Endothelial cell of umbilical vein (primary cell): ENCODE measurements at regions not wholly inside any gene's neighbourhood (a gene's known extent, or its start where the extent isn't known, plus 50 kb on each side); places are given as distances from the start of the nearest gene placed in this dataset.

Experiments
- CTCF ChIP-seq, 2 donors: IDR thresholded peaks; 1 replicate in 1 of 2; 2 replicates in 1 of 2; pipeline ENCODE4 v1.5.1; 2011; ENCODE audit warnings: low read length in 2 of 2, mild to moderate bottlenecking in 2 of 2, moderate library complexity in 2 of 2, control low read depth in 1 of 2, inconsistent platforms in 1 of 2, low read depth in 1 of 2; ENCODE audit not compliant: insufficient read depth in 1 of 2; ENCODE audit errors: extremely low read depth in 1 of 2
- POLR2A ChIP-seq: IDR thresholded peaks from 2 replicates; pipeline ENCODE4 v1.6.1; 2012; ENCODE audit warnings: low read depth, mild to moderate bottlenecking, control low read depth, low read length

- TF ChIP-seq CTCF (IDR thresholded peaks at IDR 0.05; ENCODE audit: extremely low read depth in 1 of 2, insufficient read depth in 1 of 2, low read depth in 1 of 2, low read length in 2 of 2) (no peak), POLR2A (no peak)
Measured at GRCh38 chr6:137775720-137776119, 91.3 kb upstream of the TNFAIP3 start.
